Neural cell (in vitro differentiated cells): ENCODE measurements at regions not wholly inside any gene's neighbourhood (a gene's known extent, or its start where the extent isn't known, plus 50 kb on each side); places are given as distances from the start of the nearest gene placed in this dataset.

Experiments
- H2AFZ ChIP-seq: fragments of 200-600, 300-800 bp; sonication (generic), shearing (Covaris generic); 2 replicates; pipeline ENCODE4 v1.6.0; 2014; ENCODE audit warnings: low read depth, mild to moderate bottlenecking, antibody characterized with exemption, low read length, moderate library complexity
- H3F3A ChIP-seq: fragments of 200-600 bp; shearing (Covaris generic); 2 replicates; pipeline ENCODE4 v1.6.1; 2016; ENCODE audit warnings: mild to moderate bottlenecking, moderate library complexity, mixed read lengths, antibody characterized with exemption, low read length; ENCODE audit not compliant: insufficient read depth, poor library complexity, severe bottlenecking
- H3K27ac ChIP-seq: fragments of 200-600, 300-800 bp; sonication (generic), shearing (Covaris generic); 2 replicates; pipeline ENCODE4 v1.5.1; 2014; ENCODE audit warnings: mild to moderate bottlenecking, low read length, moderate library complexity
- H3K27me3 ChIP-seq: fragments of 300-800, 200-600 bp; sonication (generic), shearing (Covaris generic); 2 replicates; pipeline ENCODE4 v1.6.0; 2014; ENCODE audit warnings: mild to moderate bottlenecking, low read depth, low read length, moderate library complexity; ENCODE audit not compliant: insufficient read depth
- H3K36me3 ChIP-seq: fragments of 300-800, 200-600 bp; sonication (generic), shearing (Covaris generic); 2 replicates; pipeline ENCODE4 v1.5.1; 2014; ENCODE audit warnings: mild to moderate bottlenecking, antibody characterized with exemption, low read length, moderate library complexity; ENCODE audit not compliant: insufficient read depth
- H3K4me2 ChIP-seq: fragments of 300-800, 200-600 bp; sonication (generic), shearing (Covaris generic); 2 replicates; pipeline ENCODE4 v1.6.0; 2014; ENCODE audit warnings: mild to moderate bottlenecking, low read length
- H3K4me3 ChIP-seq: fragments of 300-800, 200-600 bp; sonication (generic), shearing (Covaris generic); 2 replicates; pipeline ENCODE4 v1.5.1; 2014; ENCODE audit warnings: mild to moderate bottlenecking, low read length, moderate library complexity
- H3K79me2 ChIP-seq: fragments of 200-600 bp; shearing (Covaris generic); replicated peaks from 2 replicates; pipeline ENCODE4 v1.6.0; 2014; ENCODE audit warnings: mild to moderate bottlenecking, low read length, moderate library complexity; ENCODE audit not compliant: insufficient read depth
- H3K9ac ChIP-seq: fragments of 300-800, 200-600 bp; sonication (generic), shearing (Covaris generic); 2 replicates; pipeline ENCODE4 v1.6.1; 2016; ENCODE audit warnings: mild to moderate bottlenecking, low read length, mixed read lengths
- H3K9me2 ChIP-seq: fragments of 200-600 bp; shearing (Covaris generic); 2 replicates; pipeline ENCODE4 v1.6.1; 2016; ENCODE audit warnings: mild to moderate bottlenecking, low read length, mixed read lengths; ENCODE audit not compliant: insufficient read depth
- H3K9me3 ChIP-seq: fragments of 200-600, 300-800 bp; sonication (generic), shearing (Covaris generic); 2 replicates; pipeline ENCODE4 v1.6.1; 2016; ENCODE audit warnings: mild to moderate bottlenecking, mixed run types, low read length, moderate library complexity, mixed read lengths
- H4K20me1 ChIP-seq: fragments of 200-600 bp; shearing (Covaris generic); 2 replicates; pipeline ENCODE4 v1.6.1; 2016; ENCODE audit warnings: mild to moderate bottlenecking, mixed run types; ENCODE audit not compliant: insufficient read depth
- CTCF ChIP-seq: fragments of 450-650 bp; IDR thresholded peaks from 2 replicates; pipeline ENCODE4 v1.5.1; 2014; ENCODE audit warnings: antibody characterized with exemption, mild to moderate bottlenecking, moderate library complexity; ENCODE audit not compliant: poor library complexity, severe bottlenecking
- EP300 ChIP-seq: fragments of 450-650 bp; conservative IDR thresholded peaks from 2 replicates; pipeline ENCODE4 v1.6.1; 2014; ENCODE audit warnings: antibody characterized with exemption, mild to moderate bottlenecking, moderate library complexity; ENCODE audit not compliant: poor library complexity, severe bottlenecking
- EZH2 ChIP-seq: fragments of 200-600, 300-800 bp; shearing (Covaris generic), sonication (generic); IDR thresholded peaks from 2 replicates; pipeline ENCODE4 v1.6.1; 2014; ENCODE audit warnings: antibody characterized with exemption, low read length, borderline replicate concordance, mild to moderate bottlenecking; ENCODE audit not compliant: insufficient read depth, poor library complexity, severe bottlenecking
- MXI1 ChIP-seq: fragments of 450-650 bp; conservative IDR thresholded peaks from 2 replicates; pipeline ENCODE4 v1.6.1; 2014; ENCODE audit warnings: antibody characterized with exemption, mild to moderate bottlenecking; ENCODE audit not compliant: poor library complexity, severe bottlenecking
- POLR2AphosphoS5 ChIP-seq: IDR thresholded peaks from 2 replicates; pipeline ENCODE4 v1.6.1; 2012
- RAD21 ChIP-seq: fragments of 450-650 bp; conservative IDR thresholded peaks from 2 replicates; pipeline ENCODE4 v1.6.1; 2014; ENCODE audit warnings: antibody characterized with exemption, mild to moderate bottlenecking, moderate library complexity
- REST ChIP-seq: IDR thresholded peaks from 2 replicates; pipeline ENCODE4 v1.6.1; 2012; ENCODE audit warnings: borderline replicate concordance
- SMC3 ChIP-seq: fragments of 450-650 bp; conservative IDR thresholded peaks from 2 replicates; pipeline ENCODE4 v1.6.1; 2014; ENCODE audit warnings: antibody characterized with exemption, mild to moderate bottlenecking, moderate library complexity; ENCODE audit not compliant: poor library complexity
- TAF1 ChIP-seq: IDR thresholded peaks from 2 replicates; pipeline ENCODE4 v1.6.1; 2012; ENCODE audit warnings: low read depth

GRCh38 chr1:116316373-116316772 lies 56.7 kb upstream of the ATP1A1 start:
- no peaks in the 10 kb centered on the region for H3K36me3 ChIP-seq
- no peak overlapping the region for H2AFZ ChIP-seq
- no peaks in the 10 kb centered on the region for H3K27me3 ChIP-seq
- TF ChIP-seq EP300: no peak
- H4K20me1 ChIP-seq: no peaks in the 10 kb centered on the region
- no peaks in the 10 kb centered on the region for H3F3A ChIP-seq
- H3K4me3 ChIP-seq: no peak overlapping the region
- no peaks in the 10 kb centered on the region for H3K9me2 ChIP-seq
- no peak overlapping the region for H3K4me2 ChIP-seq
- no peaks in the 10 kb centered on the region for H3K9me3 ChIP-seq
- H3K79me2 ChIP-seq: no peaks in the 10 kb centered on the region
- no peak overlapping the region for H3K9ac ChIP-seq
- H3K27ac ChIP-seq: no peak overlapping the region

- Histone ChIP-seq H3K9me3 (no peaks in the 10 kb centered on the region), H3K9me2 (no peaks in the 10 kb centered on the region), H3K27me3 (no peaks in the 10 kb centered on the region), H3K27ac (no peak overlapping the region), H3F3A (no peaks in the 10 kb centered on the region), H3K36me3 (no peaks in the 10 kb centered on the region), H4K20me1 (no peaks in the 10 kb centered on the region), H3K4me2 (no peak overlapping the region), H3K9ac (no peak overlapping the region), H2AFZ (no peak overlapping the region), H3K79me2 (no peaks in the 10 kb centered on the region), H3K4me3 (no peak overlapping the region)
- TF ChIP-seq POLR2AphosphoS5 (no peak), MXI1 (no peak), TAF1 (no peak), RAD21 (no peak), CTCF (no peak), SMC3 (no peak), EZH2 (no peak), REST (no peak), EP300 (no peak)
Measured at GRCh38 chr1:116318897-116319296, 54.1 kb upstream of the ATP1A1 start.

- TF ChIP-seq TAF1 (no peak), RAD21 (no peak), REST (no peak), SMC3 (no peak), CTCF (no peak), EZH2 (no peak), POLR2AphosphoS5 (no peak), EP300 (no peak), MXI1 (no peak)
- Histone ChIP-seq H4K20me1 (no peaks in the 10 kb centered on the region), H3K79me2 (no peaks in the 10 kb centered on the region), H3K27me3 (no peaks in the 10 kb centered on the region), H3K4me2 (no peak overlapping the region), H3K4me3 (no peak overlapping the region), H3K36me3 (no peaks in the 10 kb centered on the region), H2AFZ (no peak overlapping the region), H3K9me2 (no peaks in the 10 kb centered on the region), H3K27ac (no peak overlapping the region), H3K9ac (no peak overlapping the region), H3F3A (no peaks in the 10 kb centered on the region), H3K9me3 (no peaks in the 10 kb centered on the region)
Measured at GRCh38 chr1:116320874-116321273, 52.2 kb upstream of the ATP1A1 start.
